Skin epidermis (tissue), 12 donors: ENCODE measurements at regions not wholly inside any gene's neighbourhood (a gene's known extent, or its start where the extent isn't known, plus 50 kb on each side); places are given as distances from the start of the nearest gene placed in this dataset.
"Not testable (repeated sequence)": the region's sequence is repeated elsewhere in the genome, so short reads cannot be mapped to it uniquely, and the experiment has no call there.

ENCODE experiments used
- H3K27ac ChIP-seq, 21 experiments: fragments of 200-600 bp; sonication (generic) in 11 of 21; one replicate each; pipeline ENCODE4 v1.5.0; 2020; ENCODE audit warnings: mild to moderate bottlenecking in 3 of 21, inconsistent platforms in 2 of 21, moderate library complexity in 2 of 21
- H3K4me3 ChIP-seq, 7 experiments: fragments of 200-600 bp; sonication (generic) in 2 of 7; one replicate each; pipeline ENCODE4 v1.5.0; 2020; ENCODE audit warnings: inconsistent platforms in 2 of 7, mild to moderate bottlenecking in 2 of 7, moderate library complexity in 1 of 7

GRCh38 chr3:28986922-28987321, 293.9 kb upstream of the RBMS3 start:
- Histone ChIP-seq H3K4me3 (no peak overlapping the region), H3K27ac (no peak overlapping the region)

GRCh38 chr3:28989646-28990089, 291.2 kb upstream of the RBMS3 start:
- H3K4me3 ChIP-seq: no peak overlapping the region
- H3K27ac ChIP-seq: no peak overlapping the region

- Histone ChIP-seq H3K4me3 (no peak overlapping the region), H3K27ac (no peak overlapping the region)
Observed at GRCh38 chr3:28994161-28994905, 286.5 kb upstream of the RBMS3 start.

GRCh38 chr3:29004885-29005599, 275.8 kb upstream of the RBMS3 start:
- Histone ChIP-seq H3K27ac (no peak overlapping the region), H3K4me3 (no peak overlapping the region)

- H3K27ac ChIP-seq: no peak overlapping the region
- H3K4me3 ChIP-seq: no peak overlapping the region
Observed at GRCh38 chr3:29005862-29006261, 275.0 kb upstream of the RBMS3 start.

- Histone ChIP-seq H3K4me3 (no peak overlapping the region), H3K27ac (no peak overlapping the region)
Observed at GRCh38 chr3:29011441-29011840, 269.4 kb upstream of the RBMS3 start.

- Histone ChIP-seq H3K4me3 (no peak overlapping the region), H3K27ac (no peak overlapping the region)
Observed at GRCh38 chr3:29011966-29012365, 268.9 kb upstream of the RBMS3 start.

- Histone ChIP-seq H3K4me3 (no peak overlapping the region), H3K27ac (no peak overlapping the region)
Observed at GRCh38 chr3:29022976-29023375, 257.9 kb upstream of the RBMS3 start.

GRCh38 chr3:29026286-29026685, 254.6 kb upstream of the RBMS3 start:
- Histone ChIP-seq H3K4me3 (no peak overlapping the region), H3K27ac (no peak overlapping the region)

- Histone ChIP-seq H3K27ac (no peak overlapping the region), H3K4me3 (no peak overlapping the region)
Observed at GRCh38 chr3:29026959-29027358, 253.9 kb upstream of the RBMS3 start.

- not testable (repeated sequence) for H3K4me3 ChIP-seq, H3K27ac ChIP-seq
Observed at GRCh38 chr3:29031175-29031574, 249.7 kb upstream of the RBMS3 start.

- H3K4me3 ChIP-seq: no peak overlapping the region
- no peak overlapping the region for H3K27ac ChIP-seq
Observed at GRCh38 chr3:29033511-29033910, 247.4 kb upstream of the RBMS3 start.

- no peak overlapping the region for H3K4me3 ChIP-seq
Observed at GRCh38 chr3:29050155-29050554, 230.7 kb upstream of the RBMS3 start.

GRCh38 chr3:29057326-29057725, 223.5 kb upstream of the RBMS3 start:
- H3K27ac ChIP-seq: no peak overlapping the region
- H3K4me3 ChIP-seq: no peak overlapping the region

More at GRCh38 chr3:29050155-29050554, 230.7 kb upstream of the RBMS3 start:
- no peak overlapping the region for H3K27ac ChIP-seq

GRCh38 chr3:29064085-29064484, 216.8 kb upstream of the RBMS3 start:
- Histone ChIP-seq H3K4me3 (no peak overlapping the region), H3K27ac (no peak overlapping the region)

- no peak overlapping the region for H3K4me3 ChIP-seq
- H3K27ac ChIP-seq: no peak overlapping the region
Observed at GRCh38 chr3:29065211-29065785, 215.6 kb upstream of the RBMS3 start.

- Histone ChIP-seq H3K4me3 (no peak overlapping the region), H3K27ac (no peak overlapping the region)
Observed at GRCh38 chr3:29067007-29067406, 213.9 kb upstream of the RBMS3 start.

GRCh38 chr3:29070959-29071634, 209.8 kb upstream of the RBMS3 start:
- Histone ChIP-seq H3K4me3 (no peak overlapping the region), H3K27ac (no peak overlapping the region)

GRCh38 chr3:29072611-29073010, 208.3 kb upstream of the RBMS3 start:
- no peak overlapping the region for H3K27ac ChIP-seq
- H3K4me3 ChIP-seq: no peak overlapping the region

- no peak overlapping the region for H3K27ac ChIP-seq
- no peak overlapping the region for H3K4me3 ChIP-seq
Observed at GRCh38 chr3:29077356-29077755, 203.5 kb upstream of the RBMS3 start.
